ENCODE measurements at regions not wholly inside any gene's neighbourhood (a gene's known extent, or its start where the extent isn't known, plus 50 kb on each side); places are given as distances from the start of the nearest gene placed in this dataset.

DNA sequence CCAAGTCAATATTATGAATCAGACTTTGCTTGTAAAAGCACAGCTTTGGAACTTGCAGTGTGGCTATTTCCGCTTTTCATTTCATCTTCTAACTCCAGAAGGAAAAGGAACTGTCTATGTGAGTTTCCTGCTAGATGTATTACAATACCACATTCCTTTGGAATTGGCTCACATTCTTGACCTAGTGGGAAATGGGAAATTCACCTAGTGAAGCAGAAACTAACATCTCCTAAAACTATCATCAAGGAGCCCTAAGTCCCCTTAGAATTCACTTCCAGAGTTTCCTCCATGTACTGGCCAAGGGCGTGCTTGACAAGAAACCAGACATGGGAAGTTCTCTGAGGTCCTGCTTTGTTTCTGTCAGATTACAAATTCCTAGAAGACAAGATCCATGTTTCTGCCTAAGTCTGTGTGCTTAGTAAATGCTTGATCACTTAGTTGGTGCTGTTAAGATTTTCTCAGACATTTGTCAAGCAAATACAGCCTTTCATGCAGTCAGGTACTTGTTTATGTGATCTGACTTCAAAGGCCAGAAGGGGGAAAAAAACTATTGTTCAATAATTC is 275.7 kb upstream of the FN1 start:
- no peak for DNase-seq

DNA sequence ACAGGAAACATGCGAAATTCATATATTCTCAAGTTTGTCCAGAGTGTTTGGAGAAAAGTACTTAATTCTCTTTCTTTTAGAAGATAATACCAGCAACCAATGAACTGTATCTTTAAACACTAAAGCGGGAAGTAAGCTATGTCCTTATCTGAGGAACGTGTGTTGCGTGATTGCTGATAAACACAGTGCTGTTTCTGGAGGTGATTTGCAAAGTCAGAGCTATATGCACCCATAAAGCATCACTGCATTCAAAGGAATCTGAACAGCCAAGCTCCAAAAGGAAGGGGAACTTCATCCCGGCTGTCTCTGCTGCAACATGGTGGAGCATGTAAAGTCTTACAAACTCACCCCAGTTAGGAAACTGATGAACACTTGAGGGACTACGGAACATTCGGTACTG is 271.7 kb upstream of the FN1 start:
- DNase-seq = no peak

DNA sequence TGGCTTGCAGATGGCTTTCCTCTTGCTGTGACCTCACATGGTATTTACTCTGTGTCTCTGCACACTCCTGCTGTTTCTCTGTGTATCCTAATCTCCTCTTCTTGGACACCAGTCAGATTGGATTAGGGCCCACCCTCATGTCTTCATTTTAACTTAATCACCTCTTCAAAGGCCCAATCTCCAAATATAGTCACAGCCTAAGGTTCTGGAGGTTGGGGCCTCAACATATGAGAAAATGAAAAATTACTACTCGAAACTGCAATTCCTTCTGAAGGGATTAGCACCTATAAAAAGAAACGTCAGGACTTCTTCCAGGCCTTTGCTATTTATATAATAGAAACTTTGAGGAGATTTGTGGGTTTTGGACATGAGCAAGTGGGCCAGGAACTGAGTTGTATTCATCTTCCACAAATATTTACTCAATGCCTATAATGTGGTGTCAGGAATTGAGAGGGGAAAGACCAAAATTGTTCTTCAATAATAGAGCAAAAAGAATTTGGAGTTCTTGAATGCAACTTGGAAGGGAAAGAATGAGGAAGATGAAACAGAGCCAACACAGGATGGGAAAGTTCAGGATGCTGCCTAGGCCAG is 270.0 kb upstream of the FN1 start:
- no peak for DNase-seq

DNA sequence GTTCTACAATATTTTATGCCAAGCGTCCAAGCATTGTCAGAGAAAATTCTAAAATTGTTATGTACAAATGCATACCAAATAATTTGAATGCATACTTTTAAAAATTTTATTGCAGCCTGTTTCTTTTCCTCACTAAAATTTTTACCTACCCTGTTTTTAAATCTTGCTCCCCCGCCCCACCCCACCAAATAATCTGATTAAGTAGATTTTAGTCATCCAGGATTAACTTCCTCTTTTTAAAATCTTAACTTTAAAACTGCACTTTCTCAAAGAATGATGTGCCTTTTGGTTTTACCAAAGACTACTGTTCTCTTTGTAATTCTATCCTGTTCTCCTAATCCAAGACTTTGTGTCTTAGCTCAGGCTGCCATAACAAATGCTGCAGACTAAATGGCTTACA is 269.4 kb upstream of the FN1 start:
- no peak for DNase-seq

DNA sequence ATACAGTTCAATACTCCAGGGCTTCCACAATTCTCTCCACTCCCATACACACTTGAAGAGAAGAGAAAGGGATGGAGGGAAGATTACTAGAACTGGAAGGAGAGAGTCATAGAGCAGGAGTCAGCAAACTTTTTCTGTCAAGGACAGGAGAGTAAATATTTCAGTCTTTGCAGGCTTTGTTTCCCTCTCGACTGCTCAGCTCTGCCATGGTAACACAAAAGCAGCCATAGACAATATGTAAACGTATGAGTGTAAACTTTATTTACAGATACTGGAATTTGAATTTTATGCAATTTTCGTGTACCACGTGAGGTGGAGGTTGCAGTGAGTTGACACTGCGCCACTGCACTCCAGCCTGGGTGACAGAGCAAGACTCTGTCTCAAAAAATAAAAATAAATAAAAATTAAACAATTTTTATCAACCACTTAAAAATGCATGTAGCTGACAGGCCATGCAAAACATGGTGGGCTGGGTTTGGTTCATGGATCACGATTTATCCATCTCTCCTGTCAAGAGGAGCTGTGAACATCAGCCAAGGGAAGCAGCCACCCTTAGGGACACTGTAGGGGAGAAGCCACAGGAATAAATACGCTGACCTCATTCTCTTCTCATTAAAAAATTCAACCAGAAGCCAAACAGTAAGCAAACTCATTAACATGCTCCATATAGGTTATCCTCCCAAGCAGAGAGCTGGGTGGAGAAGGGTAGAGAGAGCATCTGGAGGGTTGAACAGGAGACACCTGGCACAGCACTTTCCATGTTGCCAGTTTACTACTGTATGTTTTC is 266.4 kb upstream of the FN1 start:
- no peak for DNase-seq

DNA sequence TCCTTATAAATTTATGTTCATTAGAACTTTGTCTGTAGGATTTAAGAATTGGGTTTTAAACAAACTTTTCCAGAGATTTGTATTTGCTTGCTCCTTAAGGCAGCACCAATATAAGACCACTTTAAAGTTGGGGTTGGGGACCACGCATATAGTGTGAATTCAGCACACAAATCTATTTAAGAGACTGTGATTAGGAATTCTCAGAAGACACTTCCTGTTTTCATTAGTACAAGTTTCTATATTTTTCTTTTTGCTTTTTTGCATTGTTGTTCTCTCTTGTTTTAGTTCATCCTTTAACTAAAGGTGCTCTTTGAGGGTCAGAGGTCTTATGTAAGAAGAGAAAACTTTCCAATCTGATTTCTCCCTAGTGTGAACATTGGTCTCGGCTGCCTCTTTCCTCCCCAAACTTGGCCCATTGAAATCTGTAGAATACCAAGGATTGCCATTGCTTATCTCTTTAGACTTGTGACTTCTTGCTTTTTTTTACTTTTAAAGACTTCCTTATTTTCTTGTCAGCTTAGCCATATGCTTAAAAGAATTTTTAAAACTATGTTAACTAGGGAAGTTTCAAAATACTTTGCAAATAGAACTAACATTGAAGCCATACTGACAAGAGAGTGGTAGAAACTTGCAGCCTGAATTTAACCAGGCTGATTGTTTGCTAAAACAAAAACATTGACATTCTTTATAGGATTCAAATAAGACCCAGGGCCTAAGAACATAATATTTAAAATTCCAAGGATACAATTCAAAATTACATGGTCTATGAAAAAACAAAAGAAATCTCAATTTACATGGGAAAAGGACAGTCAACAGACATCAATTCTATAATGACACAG is 264.1 kb upstream of the FN1 start:
- DNase-seq = no peak

DNA sequence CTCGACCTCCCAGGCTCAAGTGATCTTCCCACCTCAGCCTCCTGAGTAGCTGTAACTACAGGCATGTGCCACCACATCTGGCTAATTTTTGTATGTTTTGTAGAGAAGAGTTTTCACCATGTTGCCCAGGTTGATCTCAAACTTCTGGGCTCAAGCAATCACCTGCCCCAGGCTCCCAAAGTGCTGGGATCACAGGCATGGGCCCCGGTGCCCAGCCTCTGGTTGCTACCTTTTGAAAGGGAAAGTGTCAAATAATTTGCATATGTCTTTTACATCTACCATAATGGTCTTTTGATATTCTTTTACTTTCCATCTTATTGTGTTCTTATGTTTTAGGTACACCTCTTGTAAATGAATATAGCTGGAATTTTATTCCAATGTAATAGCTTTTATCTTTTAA is 263.1 kb upstream of the FN1 start:
- no peak for DNase-seq

DNA sequence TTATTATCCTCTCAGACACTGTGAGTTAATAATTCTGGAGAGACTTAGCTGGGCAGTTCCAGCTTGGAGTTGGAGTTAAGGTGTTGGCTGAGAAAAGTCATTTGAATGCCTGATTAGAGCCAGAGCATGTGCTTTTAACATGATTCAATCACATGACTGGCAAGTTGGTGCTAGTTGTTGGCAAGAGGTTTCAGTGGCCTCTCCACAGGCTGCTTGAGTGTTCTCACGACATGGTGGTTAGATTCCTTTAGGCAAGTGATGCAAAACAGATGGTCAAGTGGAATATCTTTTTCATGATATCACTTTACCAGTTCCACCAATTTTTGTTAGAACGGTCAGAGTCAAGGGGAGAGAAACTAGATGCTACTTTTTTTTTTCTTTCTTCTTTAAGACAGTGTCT is 262.7 kb upstream of the FN1 start:
- DNase-seq = no peak

DNA sequence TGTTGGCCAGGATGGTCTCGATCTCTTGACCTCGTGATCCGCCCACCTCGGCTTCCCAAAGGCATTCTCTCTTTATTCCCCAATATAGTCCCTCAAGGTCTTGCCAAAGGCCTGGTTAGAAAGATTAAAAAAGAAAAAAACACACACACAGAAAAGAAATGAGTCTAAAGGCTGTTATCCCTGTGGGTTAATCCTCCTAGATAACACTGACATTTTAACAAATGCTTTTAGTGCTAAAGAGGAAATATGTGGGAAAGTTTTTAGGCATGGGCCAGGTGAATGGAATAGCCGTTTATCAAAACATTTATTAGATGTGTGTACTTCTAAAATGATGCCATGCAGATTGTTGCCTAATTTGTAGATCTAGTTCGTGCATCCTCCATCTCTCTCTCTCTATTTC is 261.6 kb upstream of the FN1 start:
- DNase-seq = no peak

DNA sequence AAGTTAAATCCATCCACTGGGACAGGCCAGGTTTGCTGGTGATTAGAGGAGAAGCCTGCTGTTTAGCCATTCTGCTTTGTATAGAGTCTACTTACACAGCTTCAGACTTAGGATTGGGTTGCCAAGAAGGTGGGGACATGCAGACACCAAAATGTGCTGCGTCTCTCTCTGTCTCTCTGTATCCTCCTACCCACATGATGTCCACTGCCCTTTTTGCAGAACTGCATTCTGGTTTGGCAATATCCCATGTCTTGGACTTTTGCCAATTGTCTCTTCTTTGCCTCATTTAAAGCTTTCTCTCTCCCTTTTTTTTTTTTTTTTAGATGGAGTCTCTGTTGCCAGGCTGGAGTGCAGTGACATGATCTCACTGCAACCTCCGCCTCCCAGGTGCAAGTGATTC is 261.1 kb upstream of the FN1 start:
- DNase-seq = no peak

DNA sequence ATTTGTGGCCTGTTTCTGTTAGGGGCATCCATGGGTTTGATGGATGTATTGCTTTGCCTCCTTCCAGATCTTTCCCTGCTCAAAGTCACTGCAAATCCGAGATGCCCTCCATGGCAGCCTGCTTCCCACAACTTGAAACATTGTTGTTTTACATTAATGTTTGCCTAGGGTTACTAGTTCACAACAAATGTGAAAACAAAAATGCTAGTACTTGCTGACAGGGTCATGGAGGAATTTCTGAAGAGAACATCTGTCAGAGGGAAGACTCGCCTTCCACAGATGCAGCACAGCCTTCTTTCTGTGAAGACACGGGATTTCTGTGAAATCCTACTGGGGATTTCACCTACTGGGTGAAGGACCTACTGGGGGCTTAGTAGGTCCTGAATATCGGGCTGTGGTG is 260.0 kb upstream of the FN1 start:
- no peak for DNase-seq

DNA sequence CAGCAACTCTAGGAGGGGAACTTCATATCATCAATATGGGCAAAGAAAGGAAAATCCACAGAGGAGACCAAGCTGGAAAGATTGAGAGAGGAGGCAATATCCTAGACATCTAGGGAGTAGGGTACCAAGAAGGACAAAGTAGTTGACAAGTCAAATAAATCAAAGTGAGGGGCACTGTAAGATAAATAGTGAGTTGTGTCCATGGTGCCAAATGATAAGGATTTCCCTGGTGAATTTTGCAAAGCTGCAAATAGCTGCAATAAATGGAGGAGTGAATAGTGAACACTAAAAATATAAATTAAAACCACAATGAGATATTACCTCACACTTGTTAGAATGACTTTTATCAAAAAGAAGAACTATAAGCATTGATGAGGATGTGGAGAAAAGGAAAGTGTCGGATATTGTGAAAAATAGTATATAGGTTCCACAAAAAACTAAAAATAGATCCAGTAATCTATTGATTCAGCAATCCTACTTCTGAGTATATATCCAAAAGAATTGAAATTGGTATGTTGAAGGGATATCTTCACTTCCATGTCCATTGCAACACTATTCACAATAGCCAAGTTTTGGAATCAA is 258.2 kb upstream of the FN1 start:
- no peak for DNase-seq

DNA sequence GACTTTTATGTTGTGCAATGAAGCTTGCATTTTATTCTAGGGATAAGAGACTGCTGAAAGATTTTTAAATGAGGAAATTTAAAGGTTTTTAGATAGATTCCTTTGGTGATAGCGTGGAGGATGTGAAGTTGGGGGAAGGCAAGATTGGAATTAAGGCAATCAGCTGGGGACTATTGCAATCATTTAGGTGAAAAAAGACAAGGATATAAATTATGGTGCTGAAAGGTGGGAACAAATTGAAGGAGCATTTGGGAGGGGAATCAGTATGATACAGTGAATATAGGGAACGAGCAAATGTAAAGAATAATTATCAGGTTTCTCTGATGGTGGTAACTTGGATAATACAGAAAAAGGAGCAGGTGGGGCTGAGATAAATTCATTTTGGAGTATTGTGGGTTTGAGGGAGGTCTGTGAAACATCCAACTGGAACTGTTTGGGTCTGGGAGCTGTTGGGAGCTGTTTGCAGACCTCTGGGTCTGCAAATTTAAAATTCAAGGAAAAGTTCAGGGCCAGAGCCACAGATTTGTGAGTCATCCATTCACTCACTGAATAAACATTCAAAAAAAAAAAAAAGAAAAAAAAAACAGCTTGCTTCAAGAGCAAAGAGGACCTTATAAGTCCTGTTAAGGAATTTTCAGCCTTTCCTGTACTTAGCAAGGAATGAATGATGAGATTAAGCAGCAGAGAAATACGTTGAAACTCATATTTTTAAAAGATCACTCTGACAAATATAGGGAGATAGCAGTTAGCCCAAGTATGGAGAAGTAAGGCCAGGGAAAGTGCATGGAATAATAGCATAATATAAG is 257.5 kb upstream of the FN1 start:
- no peak for DNase-seq

DNA sequence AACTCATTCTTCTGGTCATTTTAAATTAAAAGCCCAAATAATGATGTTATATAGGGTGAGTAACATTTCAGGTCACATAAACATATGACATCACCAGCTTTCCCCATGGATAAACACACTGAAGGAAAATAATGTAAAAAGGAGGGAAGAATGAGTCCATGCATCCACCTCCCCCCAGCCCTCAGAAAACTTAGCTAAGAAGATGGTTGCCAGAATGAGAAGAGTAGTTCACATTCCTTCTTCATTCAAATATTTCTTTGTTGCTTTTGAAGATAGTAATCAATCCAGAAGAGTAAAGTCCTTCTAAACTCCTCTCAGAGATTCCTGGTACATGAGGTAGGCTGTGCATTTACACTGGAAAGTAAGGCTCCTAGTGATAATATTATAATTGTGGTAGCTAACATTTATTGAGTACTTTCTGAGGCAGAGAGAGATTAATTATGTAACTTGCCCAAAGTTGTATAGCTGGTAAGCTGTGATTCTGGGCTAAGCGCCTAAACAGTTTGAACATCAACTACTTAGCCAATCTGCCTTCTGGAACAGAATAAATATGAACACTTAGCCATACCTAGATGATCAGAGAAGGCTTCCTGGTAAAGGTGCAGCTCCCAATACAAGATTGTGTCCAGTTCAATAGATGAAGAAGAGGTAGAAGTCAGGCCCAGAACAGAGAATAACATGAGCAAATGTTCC is 256.7 kb upstream of the FN1 start:
- DNase-seq = no peak

DNA sequence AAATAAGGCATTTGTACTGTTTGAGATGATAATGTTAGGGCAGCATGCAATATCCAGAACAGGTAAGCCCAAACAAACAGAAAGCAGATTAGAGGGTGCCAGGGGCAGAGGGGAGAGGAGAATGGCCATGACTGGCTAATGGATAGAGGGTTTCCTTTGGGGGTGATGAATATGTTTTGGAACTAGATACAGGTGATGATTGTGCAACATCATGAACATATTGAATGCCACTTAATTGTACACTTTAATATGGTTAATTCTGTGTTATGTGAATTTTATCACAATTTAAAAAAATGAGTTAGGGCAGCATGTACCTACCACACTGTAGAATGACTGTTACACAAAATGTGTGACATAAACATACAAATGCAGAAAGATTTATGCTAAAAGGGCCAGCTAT is 255.5 kb upstream of the FN1 start:
- DNase-seq = no peak

DNA sequence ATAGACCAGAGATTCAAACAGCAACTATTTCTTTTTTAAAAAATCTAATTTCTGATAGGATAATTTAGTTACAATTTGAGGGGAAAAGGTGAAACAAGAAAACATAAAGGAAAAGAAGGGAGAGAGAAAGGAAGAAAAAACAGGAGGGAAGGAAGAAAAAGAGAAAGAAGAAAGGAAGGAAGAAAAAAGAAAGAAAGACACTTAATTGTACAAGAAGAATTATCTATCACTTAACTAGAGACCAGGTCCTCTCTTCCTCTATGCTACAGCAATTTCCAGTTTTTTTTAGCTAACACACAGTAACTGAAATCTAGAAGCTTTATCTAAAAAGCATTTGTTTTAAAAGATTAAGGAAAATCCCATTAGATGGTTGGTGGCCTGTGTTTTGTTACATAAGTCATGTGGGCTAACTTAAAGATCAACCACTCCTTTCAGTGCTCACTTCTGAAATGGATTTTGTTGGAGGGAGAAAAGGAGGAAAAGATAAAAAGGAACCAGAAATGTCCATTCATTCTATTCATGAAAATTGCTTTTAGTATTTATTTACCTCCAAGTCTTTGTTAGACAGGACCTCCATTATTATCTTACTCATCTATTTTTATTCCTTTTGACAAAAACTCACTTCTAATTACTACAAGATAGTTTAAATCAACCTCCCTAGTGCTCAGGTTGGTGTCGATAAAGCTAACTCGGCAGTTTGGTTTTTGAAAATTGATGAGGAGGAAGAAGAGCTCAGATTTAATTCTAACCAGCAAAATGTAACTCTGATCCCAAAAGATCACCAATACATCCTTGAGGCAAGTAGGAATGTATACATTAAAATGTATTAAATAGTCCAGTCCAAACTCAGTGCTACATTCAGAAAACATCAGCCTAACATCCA is 251.5 kb upstream of the FN1 start:
- DNase-seq = no peak

DNA sequence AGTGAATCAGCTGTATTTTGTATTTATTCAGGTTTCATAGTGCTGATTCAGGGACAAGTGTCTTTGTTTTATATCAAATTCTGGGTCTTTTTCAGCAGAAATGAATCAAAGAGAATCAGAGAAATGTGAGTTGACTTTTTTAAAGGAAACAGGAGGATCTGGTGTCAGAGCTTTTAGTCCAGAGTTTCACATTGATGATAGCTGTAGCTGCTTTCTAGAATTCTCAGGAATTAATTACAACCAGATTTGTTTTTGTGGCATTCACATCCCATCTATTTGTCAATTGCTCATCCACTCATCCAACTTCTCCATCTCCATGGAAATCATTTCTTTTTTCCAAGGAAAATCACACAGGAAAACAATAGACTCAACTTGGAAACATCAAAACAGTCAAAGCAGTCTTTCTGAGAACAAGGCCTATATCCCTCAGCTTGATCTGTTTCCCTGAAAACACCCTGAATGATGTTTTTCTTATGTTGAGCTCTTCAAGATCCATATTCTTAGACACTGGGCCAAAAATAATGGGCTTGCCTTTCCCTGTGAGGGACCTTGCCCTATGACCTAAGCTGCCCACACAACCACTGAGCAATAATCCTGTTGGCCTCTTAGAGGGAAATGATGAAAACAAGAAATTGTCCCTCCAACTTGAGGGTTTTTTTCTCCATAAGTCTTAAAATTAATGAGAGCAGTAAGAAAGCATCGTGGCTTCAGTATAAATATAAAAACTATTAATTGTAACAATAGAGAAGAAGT is 249.5 kb upstream of the FN1 start:
- no peak for DNase-seq

DNA sequence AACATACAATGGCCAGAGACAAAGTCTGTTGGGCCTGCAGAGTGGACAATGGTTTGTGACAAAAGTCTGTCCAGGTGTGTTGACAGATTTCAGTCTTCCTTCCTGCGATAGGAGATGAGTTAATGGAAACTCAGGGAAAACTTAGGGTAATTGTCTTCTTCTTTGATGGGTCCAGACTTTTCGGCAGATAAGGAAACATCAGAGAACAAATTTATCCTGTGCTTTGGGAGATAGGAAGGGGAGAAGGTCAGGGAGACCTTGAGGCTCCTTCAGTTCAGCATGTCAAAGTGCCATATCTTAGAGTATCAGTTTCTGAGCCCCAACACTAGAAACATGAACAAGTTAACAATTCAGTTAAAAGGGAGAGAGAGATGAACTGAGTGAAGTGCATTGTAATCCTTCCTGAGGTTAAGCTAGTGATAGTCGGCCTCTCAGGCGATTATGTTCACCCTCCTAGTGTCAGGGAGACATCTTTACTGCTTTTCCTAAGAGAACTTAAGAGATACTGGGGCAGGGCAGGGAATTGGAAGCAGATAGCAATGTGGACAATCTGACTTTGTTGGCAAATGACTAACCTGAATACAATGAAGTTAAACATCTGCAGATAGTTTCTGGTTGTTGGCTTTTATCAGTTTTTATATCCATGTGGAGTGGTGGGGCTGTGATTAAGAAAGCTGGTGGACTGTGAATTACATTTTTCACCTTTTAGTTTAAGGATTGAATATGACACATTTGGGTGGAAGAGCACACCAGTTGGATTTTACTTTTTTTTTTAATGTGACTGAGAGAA is 248.8 kb upstream of the FN1 start:
- DNase-seq = no peak

DNA sequence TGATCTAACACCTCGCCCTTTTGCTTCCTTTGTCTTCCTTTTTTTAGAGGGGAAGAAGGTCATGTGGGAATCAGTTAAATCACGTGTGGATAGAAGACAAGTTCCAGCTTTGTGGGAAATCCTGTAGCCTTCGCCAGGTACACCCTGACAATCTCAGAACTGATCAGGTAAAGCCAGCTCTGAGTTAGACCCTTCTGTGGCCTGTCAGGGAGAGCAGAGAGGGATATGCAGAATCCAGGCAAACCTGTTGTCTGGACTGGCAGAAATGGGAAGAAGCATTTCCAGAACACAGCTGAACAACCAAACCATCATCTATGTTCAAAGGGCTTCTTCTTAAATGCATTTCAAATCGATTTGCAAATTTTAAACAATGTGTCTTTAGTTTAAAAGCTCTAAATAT is 247.4 kb upstream of the FN1 start:
- DNase-seq = no peak

Data from activated naive CD4-positive, alpha-beta T cell treated with Interleukin-2 at 50 U/mL for 16 hours (primary cell).